ENCODE measurements at regions not wholly inside any gene's neighbourhood (a gene's known extent, or its start where the extent isn't known, plus 50 kb on each side); places are given as distances from the start of the nearest gene placed in this dataset.

DNA sequence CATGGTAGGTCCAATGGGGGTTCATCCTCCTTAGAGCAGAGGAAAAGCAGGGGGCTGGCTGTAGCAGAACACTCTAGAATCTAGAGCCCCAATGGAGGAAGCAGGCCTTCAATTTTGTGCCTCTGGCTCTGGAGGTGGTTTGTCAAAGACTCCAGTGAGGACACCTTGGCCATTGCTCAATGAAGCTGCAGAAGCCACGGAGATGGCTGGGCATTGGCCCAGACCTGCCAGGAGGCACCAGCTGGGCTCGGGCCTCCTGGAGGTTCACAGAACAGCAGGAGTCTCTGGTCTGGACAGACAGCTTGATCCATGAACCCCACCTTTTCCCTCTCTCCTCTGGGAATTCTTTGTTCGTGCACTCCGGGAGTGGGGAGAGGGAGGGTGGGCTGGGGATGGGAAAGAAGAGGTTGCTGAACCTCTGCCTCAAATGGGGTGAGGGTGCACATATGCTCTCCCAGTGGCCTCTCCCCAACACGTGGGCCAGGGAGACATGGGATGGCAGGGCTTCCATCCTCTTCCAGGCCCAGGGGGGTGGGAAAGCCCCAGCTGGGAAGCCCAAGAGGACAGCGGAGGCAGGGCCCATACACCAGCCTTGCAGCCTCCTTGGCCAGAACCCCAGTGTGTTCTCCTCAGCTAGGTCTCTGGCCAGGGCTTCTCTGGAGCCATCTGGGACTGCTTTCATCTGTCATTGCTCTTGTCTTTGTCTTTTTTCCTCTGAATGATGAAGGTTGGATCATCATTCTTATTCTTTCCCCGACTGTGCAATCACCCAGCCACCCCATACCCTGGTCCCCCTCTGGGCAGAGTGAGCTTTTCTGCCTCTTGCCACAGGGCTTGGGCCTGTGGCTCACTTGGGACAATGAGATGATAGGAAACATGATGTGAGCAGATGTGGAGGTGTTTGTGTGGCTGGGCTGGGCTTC, 1019.4 kb downstream of the BRD1 start:
- Histone ChIP-seq H3K36me3 (no peaks in the 10 kb centered on the region), H3K27me3 (replicated peaks; ENCODE audit: insufficient read depth) (no peaks in the 10 kb centered on the region), H3K4me3 (no peak overlapping the region), H3K4me1 (ENCODE audit: control insufficient read depth in 1 of 2, low read depth in 2 of 2) (no peaks in the 10 kb centered on the region), H3K27ac (no peak overlapping the region), H3K9me3 (no peaks in the 10 kb centered on the region)
- DNase-seq (ENCODE audit: low spot score) (no peak), ATAC-seq (ENCODE audit: insufficient number of reproducible peaks, low FRiP score, low read depth) (no peak)
- no peak for TF ChIP-seq CTCF (IDR thresholded peaks at IDR 0.05)

DNA sequence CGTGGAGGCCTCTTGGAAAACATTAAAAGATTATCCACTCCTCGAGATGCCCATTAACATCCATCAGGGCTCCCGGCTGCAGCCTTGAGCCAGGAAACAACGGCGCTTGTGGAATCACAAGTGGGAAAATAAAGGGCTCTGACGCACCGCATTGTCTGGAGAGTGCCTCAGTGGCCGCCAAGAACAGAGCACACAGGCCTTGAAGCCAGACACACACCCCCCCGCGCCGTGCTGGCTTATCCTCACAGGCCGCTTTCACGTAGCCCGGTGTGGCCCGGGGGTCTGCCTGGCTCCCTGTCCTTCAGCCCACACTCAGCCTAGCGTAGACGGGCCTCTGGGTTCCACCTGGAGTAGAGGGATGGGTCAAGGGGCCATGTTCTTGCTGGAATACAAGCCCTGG, 1020.5 kb downstream of the BRD1 start:
- no peak for DNase-seq (ENCODE audit: low spot score)
- Histone ChIP-seq H3K36me3 (no peaks in the 10 kb centered on the region), H3K4me3 (no peak overlapping the region), H3K9me3 (no peaks in the 10 kb centered on the region), H3K27me3 (replicated peaks; ENCODE audit: insufficient read depth) (no peaks in the 10 kb centered on the region), H3K4me1 (ENCODE audit: control insufficient read depth in 1 of 2, low read depth in 2 of 2) (no peaks in the 10 kb centered on the region), H3K27ac (no peak overlapping the region)
- TF ChIP-seq CTCF (IDR thresholded peaks at IDR 0.05) = no peak
- no peak for ATAC-seq (ENCODE audit: insufficient number of reproducible peaks, low FRiP score, low read depth)

DNA sequence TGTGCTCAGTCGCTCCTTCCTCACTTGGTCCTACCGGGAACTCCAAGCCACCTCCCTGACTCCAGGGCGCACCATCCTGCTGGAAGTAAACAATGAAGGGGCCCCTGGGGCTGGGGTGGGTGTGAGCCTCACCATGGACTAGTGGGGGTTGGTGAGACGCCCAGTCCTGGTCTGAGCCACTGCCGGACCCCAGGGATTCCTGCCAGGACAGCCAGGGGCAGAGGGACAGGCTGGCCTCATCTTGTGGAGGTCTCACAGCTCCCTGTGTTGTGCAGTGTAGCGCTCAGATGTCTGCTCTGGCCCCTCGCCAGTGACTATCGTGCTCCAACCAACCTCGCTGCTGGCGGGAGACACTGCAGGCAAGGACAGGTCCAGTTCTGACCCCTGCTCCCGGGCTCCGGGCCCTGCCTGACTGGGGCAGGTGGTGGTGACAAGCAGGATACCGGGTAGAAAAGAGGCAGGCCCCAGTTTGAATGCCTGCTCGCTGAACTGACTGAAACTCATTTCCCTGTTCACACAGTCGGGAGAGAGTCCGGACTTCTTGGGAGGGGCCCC, 1021.4 kb downstream of the BRD1 start:
- no peaks in the 10 kb centered on the region for H3K36me3 ChIP-seq

GRCh38 chr22:48805516-48805915, 1022.2 kb downstream of the BRD1 start:
- DNase-seq (ENCODE audit: low spot score) (no peak), ATAC-seq (ENCODE audit: insufficient number of reproducible peaks, low FRiP score, low read depth) (no peak)
- no peaks in the 10 kb centered on the region for H3K27me3 ChIP-seq (replicated peaks; ENCODE audit: insufficient read depth)
- no peaks in the 10 kb centered on the region for H3K4me1 ChIP-seq (ENCODE audit: control insufficient read depth in 1 of 2, low read depth in 2 of 2)
- H3K9me3 ChIP-seq = no peaks in the 10 kb centered on the region
- TF ChIP-seq CTCF (IDR thresholded peaks at IDR 0.05) = no peak
- no peaks in the 10 kb centered on the region for H3K36me3 ChIP-seq
- no peak overlapping the region for H3K4me3 ChIP-seq
- no peak overlapping the region for H3K27ac ChIP-seq

More for the DNA sequence above, 1021.4 kb downstream of the BRD1 start:
- no peak for ATAC-seq (ENCODE audit: insufficient number of reproducible peaks, low FRiP score, low read depth)
- Histone ChIP-seq H3K4me3 (no peak overlapping the region), H3K9me3 (no peaks in the 10 kb centered on the region), H3K27me3 (replicated peaks; ENCODE audit: insufficient read depth) (no peaks in the 10 kb centered on the region), H3K4me1 (ENCODE audit: control insufficient read depth in 1 of 2, low read depth in 2 of 2) (no peaks in the 10 kb centered on the region), H3K27ac (no peak overlapping the region)
- TF ChIP-seq CTCF (IDR thresholded peaks at IDR 0.05) = no peak
- DNase-seq (ENCODE audit: low spot score) = no peak

DNA sequence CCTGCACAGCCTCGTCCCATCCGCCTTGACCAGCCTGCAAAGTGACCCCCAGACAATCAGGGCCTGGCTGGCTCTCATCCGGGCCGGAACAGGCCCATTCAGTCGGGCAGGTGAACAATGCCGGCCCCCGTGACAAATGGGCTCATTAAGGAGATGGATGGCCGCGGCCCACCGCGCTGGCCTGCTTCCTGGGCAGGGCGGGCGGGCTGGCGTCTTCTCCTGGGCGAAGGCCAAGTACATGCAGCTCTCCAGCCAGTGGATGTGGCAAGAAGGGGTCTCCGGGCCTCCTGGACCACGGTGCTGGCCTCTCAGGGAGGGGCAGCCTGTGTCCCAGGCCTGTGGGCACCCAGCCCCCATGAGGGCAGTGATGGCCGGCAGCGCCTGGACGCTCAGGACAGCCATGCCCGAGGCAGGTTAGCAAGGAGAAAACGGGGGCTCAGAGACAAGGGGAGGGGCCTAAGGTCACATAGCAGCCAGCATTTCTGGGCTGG, 1022.8 kb downstream of the BRD1 start:
- Histone ChIP-seq H3K4me3 (no peak overlapping the region), H3K27ac (no peak overlapping the region), H3K9me3 (no peaks in the 10 kb centered on the region), H3K36me3 (no peaks in the 10 kb centered on the region), H3K4me1 (ENCODE audit: control insufficient read depth in 1 of 2, low read depth in 2 of 2) (no peaks in the 10 kb centered on the region), H3K27me3 (replicated peaks; ENCODE audit: insufficient read depth) (no peaks in the 10 kb centered on the region)
- ATAC-seq (ENCODE audit: insufficient number of reproducible peaks, low FRiP score, low read depth) = no peak
- no peak for TF ChIP-seq CTCF (IDR thresholded peaks at IDR 0.05)
- no peak for DNase-seq (ENCODE audit: low spot score)
